Neural progenitor cell (in vitro differentiated cells): ENCODE measurements at regions not wholly inside any gene's neighbourhood (a gene's known extent, or its start where the extent isn't known, plus 50 kb on each side); places are given as distances from the start of the nearest gene placed in this dataset.

Experiments used
- CTCF ChIP-seq: fragments of 200-600 bp; sonication (generic); IDR thresholded peaks from 2 replicates; pipeline ENCODE4 v1.5.1; 2017; ENCODE audit warnings: antibody characterized with exemption, mild to moderate bottlenecking
- EZH2phosphoT487 ChIP-seq: fragments of 200-600 bp; sonication (generic); IDR thresholded peaks from 2 replicates; pipeline ENCODE4 v1.6.1; 2017; ENCODE audit warnings: antibody characterized with exemption

DNA sequence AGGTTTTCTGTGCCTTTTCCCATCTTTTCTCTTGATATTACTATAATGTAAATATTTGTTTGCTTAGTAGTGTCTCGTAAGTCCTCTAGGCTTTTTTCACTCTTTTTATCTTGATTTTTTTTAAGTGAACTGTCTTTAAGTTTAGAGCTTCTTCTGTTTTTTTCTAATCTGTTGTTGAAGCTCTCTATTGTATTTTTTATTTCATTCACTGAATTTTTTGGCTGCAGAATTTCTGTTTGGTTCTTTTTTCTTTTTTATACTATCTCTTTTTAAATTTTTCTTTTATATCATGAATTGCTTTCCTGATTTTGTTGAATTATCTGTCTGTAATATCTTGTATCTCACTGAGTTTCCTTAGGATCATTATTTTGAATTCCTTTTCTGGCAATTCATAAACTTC, 331.8 kb upstream of the RBMS1 start:
- no peak for TF ChIP-seq CTCF
- TF ChIP-seq EZH2phosphoT487 = no peak
